Mesenchymal stem cell (in vitro differentiated cells and primary cell): ENCODE measurements at regions not wholly inside any gene's neighbourhood (a gene's known extent, or its start where the extent isn't known, plus 50 kb on each side); places are given as distances from the start of the nearest gene placed in this dataset.
"Not testable (repeated sequence)": the region's sequence is repeated elsewhere in the genome, so short reads cannot be mapped to it uniquely, and the experiment has no call there.

ENCODE experiments used
- DNase-seq: peaks from one replicate; pipeline ENCODE4 v3.0.0-alpha.2; 2013
- H2AFZ ChIP-seq: one replicate; pipeline ENCODE4 v1.6.1; 2013; ENCODE audit warnings: low read depth, mild to moderate bottlenecking, control low read depth, inconsistent platforms, low read length, moderate library complexity
- H2AK5ac ChIP-seq: 2 replicates; pipeline ENCODE4 v1.6.1; 2013; ENCODE audit warnings: low read length, moderate library complexity, mild to moderate bottlenecking, inconsistent platforms; ENCODE audit not compliant: severe bottlenecking
- H2BK120ac ChIP-seq: one replicate; pipeline ENCODE4 v1.6.1; 2013; ENCODE audit warnings: low read depth, mild to moderate bottlenecking, inconsistent platforms, low read length, moderate library complexity
- H2BK12ac ChIP-seq, 2 experiments: one replicate each; pipeline ENCODE4 v1.6.1; 2013; ENCODE audit warnings: inconsistent platforms in 2 of 2, low read length in 2 of 2, mild to moderate bottlenecking in 2 of 2, moderate library complexity in 2 of 2, control low read depth in 1 of 2
- H2BK15ac ChIP-seq: one replicate; pipeline ENCODE4 v1.6.1; 2013; ENCODE audit warnings: mild to moderate bottlenecking, low read depth, inconsistent platforms; ENCODE audit not compliant: poor library complexity, severe bottlenecking
- H2BK5ac ChIP-seq: 2 replicates; pipeline ENCODE4 v1.6.1; 2013; ENCODE audit warnings: low read depth, mild to moderate bottlenecking, low read length, control low read depth, inconsistent platforms; ENCODE audit not compliant: poor library complexity, severe bottlenecking
- H3K14ac ChIP-seq, 2 experiments: one replicate each; pipeline ENCODE4 v1.6.1; 2013; ENCODE audit warnings: inconsistent platforms in 2 of 2, low read length in 2 of 2, control low read depth in 1 of 2, mild to moderate bottlenecking in 1 of 2, moderate library complexity in 1 of 2
- H3K18ac ChIP-seq, 2 experiments: one replicate each; pipeline ENCODE4 v1.6.1; 2013; ENCODE audit warnings: inconsistent platforms in 2 of 2, low read length in 2 of 2, control low read depth in 1 of 2, low read depth in 1 of 2, mild to moderate bottlenecking in 1 of 2
- H3K23ac ChIP-seq, 2 experiments: one replicate each; pipeline ENCODE4 v1.6.1; 2013; ENCODE audit warnings: inconsistent platforms in 2 of 2, low read length in 2 of 2, mild to moderate bottlenecking in 2 of 2, moderate library complexity in 2 of 2, control low read depth in 1 of 2
- H3K27ac ChIP-seq: 2 replicates; pipeline ENCODE4 v1.5.1; 2013; ENCODE audit warnings: mild to moderate bottlenecking, moderate library complexity, low read length, control low read depth, inconsistent platforms; ENCODE audit not compliant: poor library complexity, severe bottlenecking
- H3K27me3 ChIP-seq, 2 experiments: 2 replicates each; pipeline versions ENCODE4 v1.6.1 to v1.7.0; 2013; ENCODE audit warnings: low read length in 2 of 2, mild to moderate bottlenecking in 2 of 2, moderate library complexity in 2 of 2, control low read depth in 1 of 2, inconsistent platforms in 1 of 2; ENCODE audit not compliant: control insufficient read depth in 1 of 2, insufficient read depth in 1 of 2
- H3K36me3 ChIP-seq, 2 experiments: 2 replicates each; pipeline versions ENCODE4 v1.6.1 to v1.7.0; 2013; ENCODE audit warnings: low read length in 2 of 2, control low read depth in 1 of 2, inconsistent platforms in 1 of 2, low read depth in 1 of 2, mild to moderate bottlenecking in 1 of 2; ENCODE audit not compliant: insufficient read depth in 2 of 2, control insufficient read depth in 1 of 2
- H3K4ac ChIP-seq, 2 experiments: one replicate each; pipeline ENCODE4 v1.6.1; 2013; ENCODE audit warnings: inconsistent platforms in 2 of 2, low read length in 2 of 2, mild to moderate bottlenecking in 2 of 2, moderate library complexity in 2 of 2, control low read depth in 1 of 2, low read depth in 1 of 2
- H3K4me1 ChIP-seq: 2 replicates; pipeline ENCODE4 v1.6.1; 2013; ENCODE audit warnings: low read depth, low read length, control low read depth; ENCODE audit not compliant: control insufficient read depth, insufficient read depth
- H3K4me2 ChIP-seq: 2 replicates; pipeline ENCODE4 v1.6.1; 2013; ENCODE audit warnings: low read length, mild to moderate bottlenecking, inconsistent platforms; ENCODE audit not compliant: poor library complexity, severe bottlenecking
- H3K4me3 ChIP-seq, 2 experiments: 2 replicates each; pipeline versions ENCODE4 v1.5.1 to v1.7.0; 2013; ENCODE audit warnings: low read length in 2 of 2, mild to moderate bottlenecking in 2 of 2, control low read depth in 1 of 2, low read depth in 1 of 2; ENCODE audit not compliant: insufficient read depth in 1 of 2
- H3K79me1 ChIP-seq: replicated peaks from 2 replicates; pipeline ENCODE4 v1.6.1; 2013; ENCODE audit warnings: mild to moderate bottlenecking, control low read depth, low read length, inconsistent platforms; ENCODE audit not compliant: poor library complexity, severe bottlenecking
- H3K9ac ChIP-seq: 2 replicates; pipeline ENCODE4 v1.7.0; 2013; ENCODE audit warnings: mild to moderate bottlenecking, low read length, moderate library complexity
- H3K9me3 ChIP-seq: 2 replicates; pipeline ENCODE4 v1.7.0; 2013; ENCODE audit warnings: mild to moderate bottlenecking, low read length; ENCODE audit not compliant: control insufficient read depth
- H4K8ac ChIP-seq: one replicate; pipeline ENCODE4 v1.6.1; 2013; ENCODE audit warnings: inconsistent platforms, mild to moderate bottlenecking, low read length, moderate library complexity
- H4K91ac ChIP-seq: one replicate; pipeline ENCODE4 v1.6.1; 2013; ENCODE audit warnings: mild to moderate bottlenecking, low read length, inconsistent platforms
- WGBS: methylation state at CpG from one replicate; pipeline ENCODE4 v1.1.7; 2013; ENCODE audit warnings: mixed read lengths; 5-methylcytosine and 5-hydroxymethylcytosine counted together

GRCh38 chr7:35971133-35971891 is 170.5 kb downstream of the SEPTIN7 start:
- Histone ChIP-seq H3K36me3 (peaks cover 0 to 11% of the 10 kb centered on the region in 2 experiments), H3K4me1 (no peaks in the 10 kb centered on the region), H3K27ac (no peak overlapping the region), H3K9ac (peak overlapping the region; percentile 36), H3K9me3 (no peaks in the 10 kb centered on the region), H2BK5ac (no peak overlapping the region), H3K4me3 (peak overlapping the region in 1 of 2 experiments; percentile 49), H2AFZ (no peak overlapping the region), H2AK5ac (no peak overlapping the region), H3K14ac (no peak overlapping the region), H3K23ac (no peak overlapping the region), H3K18ac (no peak overlapping the region), H4K8ac (no peak overlapping the region), H3K4ac (no peak overlapping the region), H3K27me3 (peaks cover 0 to 4% of the 10 kb centered on the region in 2 experiments), H2BK12ac (no peak overlapping the region), H3K79me1 (no peaks in the 10 kb centered on the region), H4K91ac (no peak overlapping the region), H2BK120ac (no peak overlapping the region), H3K4me2 (no peak overlapping the region), H2BK15ac (no peak overlapping the region)
- 97% methylated on average over 41 of the region's 55 CpGs for WGBS
- no peak for DNase-seq

GRCh38 chr7:35975851-35976454 is 175.1 kb downstream of the SEPTIN7 start:
- no peak overlapping the region for H2BK120ac ChIP-seq
- peak; percentile 77 for DNase-seq
- H3K4ac ChIP-seq: no peak overlapping the region
- H4K91ac ChIP-seq: no peak overlapping the region
- no peak overlapping the region for H3K9ac ChIP-seq
- no peak overlapping the region for H3K4me2 ChIP-seq
- no peak overlapping the region for H3K14ac ChIP-seq
- H3K4me3 ChIP-seq: no peak overlapping the region
- no peaks in the 10 kb centered on the region for H3K9me3 ChIP-seq
- no peak overlapping the region for H3K18ac ChIP-seq
- H3K23ac ChIP-seq: no peak overlapping the region
- H2BK15ac ChIP-seq: no peak overlapping the region
- no peak overlapping the region for H2BK5ac ChIP-seq
- H3K36me3 ChIP-seq: no peaks in the 10 kb centered on the region
- no peak overlapping the region for H2BK12ac ChIP-seq
- no peaks in the 10 kb centered on the region for H3K4me1 ChIP-seq
- no peak overlapping the region for H2AK5ac ChIP-seq
- H4K8ac ChIP-seq: no peak overlapping the region
- 14% methylated on average over 1 of the region's 1 CpG for WGBS
- H2AFZ ChIP-seq: no peak overlapping the region
- no peak overlapping the region for H3K27ac ChIP-seq
- peaks cover 0 to 4% of the 10 kb centered on the region in 2 experiments for H3K27me3 ChIP-seq
- H3K79me1 ChIP-seq: no peaks in the 10 kb centered on the region

- H2AK5ac ChIP-seq, H2BK15ac ChIP-seq, H3K9me3 ChIP-seq, H3K27me3 ChIP-seq, H3K14ac ChIP-seq, H3K4ac ChIP-seq, H4K91ac ChIP-seq, H3K79me1 ChIP-seq, H2AFZ ChIP-seq, H2BK120ac ChIP-seq, H3K4me3 ChIP-seq, H4K8ac ChIP-seq, DNase-seq, H3K27ac ChIP-seq, H2BK12ac ChIP-seq, H3K4me1 ChIP-seq, H3K18ac ChIP-seq, H3K4me2 ChIP-seq, H3K36me3 ChIP-seq, H2BK5ac ChIP-seq, H3K23ac ChIP-seq, H3K9ac ChIP-seq: not testable (repeated sequence)
- WGBS: 80% methylated on average over 7 of the region's 8 CpGs
Measured at GRCh38 chr7:35978816-35979640, 174.0 kb upstream of the EEPD1 start.

- peak overlapping the region; percentile 70 for H2BK15ac ChIP-seq
- no peak overlapping the region for H3K4me3 ChIP-seq
- no peaks in the 10 kb centered on the region for H3K79me1 ChIP-seq
- H2AK5ac ChIP-seq: no peak overlapping the region
- H2AFZ ChIP-seq: no peak overlapping the region
- H2BK120ac ChIP-seq: no peak overlapping the region
- no peak overlapping the region for H3K27ac ChIP-seq
- H3K27me3 ChIP-seq: no peaks in the 10 kb centered on the region
- no peak overlapping the region for H3K4ac ChIP-seq
- no peak overlapping the region for H2BK5ac ChIP-seq
- H4K8ac ChIP-seq: no peak overlapping the region
- DNase-seq: no peak
- H3K18ac ChIP-seq: no peak overlapping the region
- no peak overlapping the region for H2BK12ac ChIP-seq
- H3K14ac ChIP-seq: no peak overlapping the region
- H3K9ac ChIP-seq: no peak overlapping the region
- WGBS: 94% methylated on average over 26 of the region's 27 CpGs
- no peak overlapping the region for H3K23ac ChIP-seq
- no peak overlapping the region for H4K91ac ChIP-seq
- no peaks in the 10 kb centered on the region for H3K9me3 ChIP-seq
- no peaks in the 10 kb centered on the region for H3K36me3 ChIP-seq
- H3K4me1 ChIP-seq: no peaks in the 10 kb centered on the region
- no peak overlapping the region for H3K4me2 ChIP-seq
Measured at GRCh38 chr7:35982600-35982999, 170.5 kb upstream of the EEPD1 start.
